Ovary (tissue), 3 donors: ENCODE measurements at regions not wholly inside any gene's neighbourhood (a gene's known extent, or its start where the extent isn't known, plus 50 kb on each side); places are given as distances from the start of the nearest gene placed in this dataset.

Experiments used
- EP300 ChIP-seq: sonication (generic); formaldehyde crosslinking; IDR thresholded peaks from one replicate; pipeline ENCODE4 v1.6.1; 2017; ENCODE audit warnings: antibody characterized with exemption
- POLR2A ChIP-seq: fragments of 450-650 bp; IDR thresholded peaks from one replicate; pipeline ENCODE4 v1.6.1; 2017; ENCODE audit warnings: antibody characterized with exemption, mild to moderate bottlenecking, moderate library complexity
- TF ChIP-seq, protein P1 (sequence below), 3 donors: fragments of 450-650 bp in 2 of 3; fragments of 200-600 bp in 1 of 3; IDR thresholded peaks; one replicate each; pipeline versions ENCODE4 v1.5.1 to v1.8.0; 2016 to 2022; ENCODE audit warnings: antibody characterized with exemption in 3 of 3, mild to moderate bottlenecking in 1 of 3
- donor health status: DM: no; HTN: no; CAD: no.

- TF ChIP-seq, protein P1, sequence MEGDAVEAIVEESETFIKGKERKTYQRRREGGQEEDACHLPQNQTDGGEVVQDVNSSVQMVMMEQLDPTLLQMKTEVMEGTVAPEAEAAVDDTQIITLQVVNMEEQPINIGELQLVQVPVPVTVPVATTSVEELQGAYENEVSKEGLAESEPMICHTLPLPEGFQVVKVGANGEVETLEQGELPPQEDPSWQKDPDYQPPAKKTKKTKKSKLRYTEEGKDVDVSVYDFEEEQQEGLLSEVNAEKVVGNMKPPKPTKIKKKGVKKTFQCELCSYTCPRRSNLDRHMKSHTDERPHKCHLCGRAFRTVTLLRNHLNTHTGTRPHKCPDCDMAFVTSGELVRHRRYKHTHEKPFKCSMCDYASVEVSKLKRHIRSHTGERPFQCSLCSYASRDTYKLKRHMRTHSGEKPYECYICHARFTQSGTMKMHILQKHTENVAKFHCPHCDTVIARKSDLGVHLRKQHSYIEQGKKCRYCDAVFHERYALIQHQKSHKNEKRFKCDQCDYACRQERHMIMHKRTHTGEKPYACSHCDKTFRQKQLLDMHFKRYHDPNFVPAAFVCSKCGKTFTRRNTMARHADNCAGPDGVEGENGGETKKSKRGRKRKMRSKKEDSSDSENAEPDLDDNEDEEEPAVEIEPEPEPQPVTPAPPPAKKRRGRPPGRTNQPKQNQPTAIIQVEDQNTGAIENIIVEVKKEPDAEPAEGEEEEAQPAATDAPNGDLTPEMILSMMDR (IDR thresholded peaks at IDR 0.05) = no peak
- no peak for TF ChIP-seq POLR2A
- no peak for TF ChIP-seq EP300
Measured at GRCh38 chr4:79043138-79043537, 103.9 kb upstream of the PAQR3 start.
